ENCODE measurements at regions not wholly inside any gene's neighbourhood (a gene's known extent, or its start where the extent isn't known, plus 50 kb on each side); places are given as distances from the start of the nearest gene placed in this dataset.

DNA sequence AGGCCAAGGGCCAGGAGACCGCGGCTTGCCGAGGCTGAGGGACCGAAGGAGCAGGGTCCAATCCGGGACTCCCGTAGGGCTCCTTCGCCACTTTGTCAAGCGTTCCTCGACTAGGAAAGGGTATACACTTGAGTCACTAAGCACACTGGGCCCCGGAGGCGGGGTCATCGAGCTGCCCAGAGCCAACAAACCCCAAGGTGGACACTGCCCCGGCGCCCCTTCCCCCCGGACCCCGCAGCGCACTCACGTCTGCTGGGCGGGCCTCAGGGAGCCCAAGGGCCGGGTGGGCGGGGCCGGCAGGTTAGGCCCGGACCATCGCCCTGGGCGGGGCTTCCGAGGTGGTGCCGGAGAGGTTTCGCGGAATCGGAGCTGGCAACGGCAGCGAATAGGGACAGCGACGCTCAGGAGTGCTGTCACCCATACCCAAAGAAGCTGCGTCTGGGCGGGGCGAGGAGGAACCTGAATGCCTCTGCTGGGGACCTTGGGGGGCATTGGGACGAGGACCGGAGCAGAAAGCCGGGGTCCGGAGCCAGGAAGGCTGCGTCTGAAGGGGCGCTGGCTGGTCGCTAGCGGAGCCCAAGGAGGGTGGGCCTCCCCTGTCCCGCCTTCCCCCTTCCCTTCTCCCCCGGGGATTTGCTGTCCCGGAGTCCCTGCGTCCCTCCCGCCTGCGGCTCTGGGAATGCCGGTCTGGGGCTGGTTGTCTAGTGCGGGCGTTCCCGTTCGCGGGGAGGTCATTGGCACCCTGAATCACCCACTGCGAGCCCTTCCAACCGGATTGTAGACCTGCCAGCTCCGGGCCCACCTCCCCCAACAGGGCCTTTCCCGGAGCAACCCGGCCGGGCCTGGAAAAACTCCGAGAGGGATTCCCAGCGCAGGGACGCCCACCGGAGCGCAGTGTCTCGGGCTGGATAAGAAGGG, 118.2 kb upstream of the SMURF2 start:
- TF ChIP-seq POLR2AphosphoS5 (IDR thresholded peaks at IDR 0.05) (peak in 1 of 2 donors; percentile 41), POLR2A (IDR thresholded peaks at IDR 0.05) (peak in 2 of 4 donors; percentile 27 to 66)
- TF ChIP-seq, protein P1, sequence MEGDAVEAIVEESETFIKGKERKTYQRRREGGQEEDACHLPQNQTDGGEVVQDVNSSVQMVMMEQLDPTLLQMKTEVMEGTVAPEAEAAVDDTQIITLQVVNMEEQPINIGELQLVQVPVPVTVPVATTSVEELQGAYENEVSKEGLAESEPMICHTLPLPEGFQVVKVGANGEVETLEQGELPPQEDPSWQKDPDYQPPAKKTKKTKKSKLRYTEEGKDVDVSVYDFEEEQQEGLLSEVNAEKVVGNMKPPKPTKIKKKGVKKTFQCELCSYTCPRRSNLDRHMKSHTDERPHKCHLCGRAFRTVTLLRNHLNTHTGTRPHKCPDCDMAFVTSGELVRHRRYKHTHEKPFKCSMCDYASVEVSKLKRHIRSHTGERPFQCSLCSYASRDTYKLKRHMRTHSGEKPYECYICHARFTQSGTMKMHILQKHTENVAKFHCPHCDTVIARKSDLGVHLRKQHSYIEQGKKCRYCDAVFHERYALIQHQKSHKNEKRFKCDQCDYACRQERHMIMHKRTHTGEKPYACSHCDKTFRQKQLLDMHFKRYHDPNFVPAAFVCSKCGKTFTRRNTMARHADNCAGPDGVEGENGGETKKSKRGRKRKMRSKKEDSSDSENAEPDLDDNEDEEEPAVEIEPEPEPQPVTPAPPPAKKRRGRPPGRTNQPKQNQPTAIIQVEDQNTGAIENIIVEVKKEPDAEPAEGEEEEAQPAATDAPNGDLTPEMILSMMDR (IDR thresholded peaks at IDR 0.05), result no peak

Data from upper lobe of left lung (tissue), 4 donors.